Astrocyte of the cerebellum (primary cell): ENCODE measurements at regions not wholly inside any gene's neighbourhood (a gene's known extent, or its start where the extent isn't known, plus 50 kb on each side); places are given as distances from the start of the nearest gene placed in this dataset.

ENCODE experiments used
- DNase-seq: peaks from one replicate; pipeline ENCODE4 v3.0.0-alpha.2; 2011; ENCODE audit warnings: low read depth
- H3K4me3 ChIP-seq: 2 replicates; pipeline ENCODE4 v1.5.1; 2011; ENCODE audit warnings: mild to moderate bottlenecking, low read depth, low read length, moderate library complexity
- in situ Hi-C: cut with HindIII; loops from 2 replicates; pipeline ENCODE4 v1.10.0; 2017; ENCODE audit warnings: low sequenced_read_pairs
- TF ChIP-seq, protein P1 (sequence below): IDR thresholded peaks from 2 replicates; pipeline ENCODE4 v1.5.1; 2012; ENCODE audit warnings: low read length, low read depth, moderate library complexity, mild to moderate bottlenecking; ENCODE audit errors: missing control alignments

GRCh38 chr2:20150110-20150706 lies 74.7 kb downstream of the SDC1 start:
- no peak overlapping the region for H3K4me3 ChIP-seq
- DNase-seq = no peak
- in situ Hi-C loops = no loop called here
- TF ChIP-seq, protein P1, sequence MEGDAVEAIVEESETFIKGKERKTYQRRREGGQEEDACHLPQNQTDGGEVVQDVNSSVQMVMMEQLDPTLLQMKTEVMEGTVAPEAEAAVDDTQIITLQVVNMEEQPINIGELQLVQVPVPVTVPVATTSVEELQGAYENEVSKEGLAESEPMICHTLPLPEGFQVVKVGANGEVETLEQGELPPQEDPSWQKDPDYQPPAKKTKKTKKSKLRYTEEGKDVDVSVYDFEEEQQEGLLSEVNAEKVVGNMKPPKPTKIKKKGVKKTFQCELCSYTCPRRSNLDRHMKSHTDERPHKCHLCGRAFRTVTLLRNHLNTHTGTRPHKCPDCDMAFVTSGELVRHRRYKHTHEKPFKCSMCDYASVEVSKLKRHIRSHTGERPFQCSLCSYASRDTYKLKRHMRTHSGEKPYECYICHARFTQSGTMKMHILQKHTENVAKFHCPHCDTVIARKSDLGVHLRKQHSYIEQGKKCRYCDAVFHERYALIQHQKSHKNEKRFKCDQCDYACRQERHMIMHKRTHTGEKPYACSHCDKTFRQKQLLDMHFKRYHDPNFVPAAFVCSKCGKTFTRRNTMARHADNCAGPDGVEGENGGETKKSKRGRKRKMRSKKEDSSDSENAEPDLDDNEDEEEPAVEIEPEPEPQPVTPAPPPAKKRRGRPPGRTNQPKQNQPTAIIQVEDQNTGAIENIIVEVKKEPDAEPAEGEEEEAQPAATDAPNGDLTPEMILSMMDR = no peak

GRCh38 chr2:20149703-20150030 lies 75.3 kb downstream of the SDC1 start:
- in situ Hi-C loops = no loop called here
- no peak overlapping the region for H3K4me3 ChIP-seq
- DNase-seq = no peak
- TF ChIP-seq, protein P1 = no peak

- peak; percentile 77 for DNase-seq
- in situ Hi-C loops = no loop called here
Measured at GRCh38 chr2:20148923-20149702, 75.8 kb downstream of the SDC1 start.

DNA sequence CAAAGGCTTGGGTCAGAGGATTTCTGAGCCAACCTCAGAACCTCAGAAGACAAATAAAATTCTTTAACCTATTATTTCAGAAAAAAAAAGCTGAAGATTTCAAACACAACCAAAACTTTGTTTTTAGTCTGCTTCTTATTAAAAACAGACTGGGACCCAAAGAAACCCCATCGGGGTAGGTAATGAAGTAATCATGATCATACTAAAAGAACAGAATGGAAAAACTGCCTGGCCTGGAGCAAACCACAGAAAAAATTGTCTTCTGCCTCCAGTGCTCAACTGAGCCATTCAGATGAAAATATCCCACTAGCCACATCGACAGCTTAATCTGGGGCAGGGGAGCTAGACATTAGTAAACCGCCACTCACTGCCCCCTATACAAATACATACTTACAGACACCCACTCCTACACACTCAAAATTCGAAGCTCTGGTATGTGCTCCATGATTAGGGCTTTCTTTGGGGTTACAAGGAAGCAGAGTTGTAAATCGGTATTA lies 76.5 kb downstream of the SDC1 start:
- DNase-seq = no peak
- H3K4me3 ChIP-seq = no peak overlapping the region
- in situ Hi-C loops = no loop called here
- TF ChIP-seq, protein P1 = no peak

More at GRCh38 chr2:20148923-20149702, 75.8 kb downstream of the SDC1 start:
- H3K4me3 ChIP-seq = no peak overlapping the region
- TF ChIP-seq, protein P1 = no peak

DNA sequence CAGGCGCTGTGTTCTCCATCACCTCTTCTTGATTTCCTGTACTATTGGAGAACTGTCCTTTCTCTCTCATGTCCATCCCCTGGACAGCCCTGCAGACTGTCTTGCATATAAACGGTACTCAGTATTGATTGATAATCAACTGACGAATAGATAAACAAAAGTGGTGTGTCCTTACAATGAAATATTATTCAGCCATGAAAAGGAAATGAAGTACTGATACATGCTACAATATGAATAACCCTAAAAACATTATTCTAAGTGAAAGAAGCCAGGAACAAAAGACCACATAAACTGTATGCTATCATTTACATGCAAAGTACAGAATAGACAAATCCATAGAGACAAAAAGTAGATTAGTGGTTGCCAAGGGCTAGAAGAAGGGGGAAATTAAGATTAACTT lies 77.6 kb downstream of the SDC1 start:
- in situ Hi-C loops = no loop called here

DNA sequence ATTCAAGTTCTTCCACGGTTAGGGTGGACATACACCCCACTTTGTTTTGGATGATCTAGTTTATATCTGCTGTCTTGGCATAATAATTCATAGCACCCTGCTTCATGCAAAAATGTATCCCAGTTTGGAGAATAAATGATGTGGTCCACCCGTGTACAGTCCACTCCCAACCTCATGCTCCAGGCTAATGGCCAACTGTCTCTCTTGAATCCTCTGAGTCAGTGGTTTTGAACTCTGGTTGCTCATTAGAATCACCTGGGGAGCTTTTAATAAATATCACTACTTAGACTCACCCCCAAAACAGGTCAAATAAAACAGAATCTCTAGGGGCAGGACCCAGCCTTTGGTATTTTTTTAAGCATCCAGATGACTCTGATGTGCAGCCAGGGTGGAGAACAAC lies 78.5 kb downstream of the SDC1 start:
- DNase-seq = no peak
- no peak overlapping the region for H3K4me3 ChIP-seq
- in situ Hi-C loops = no loop called here
- TF ChIP-seq, protein P1 = no peak

More for the DNA sequence above, 77.6 kb downstream of the SDC1 start:
- H3K4me3 ChIP-seq = no peak overlapping the region
- TF ChIP-seq, protein P1 = no peak
- DNase-seq = no peak
